Inflammatory macrophage treated with lipopolysaccharide for 1 hour (primary cell): ENCODE measurements at regions not wholly inside any gene's neighbourhood (a gene's known extent, or its start where the extent isn't known, plus 50 kb on each side); places are given as distances from the start of the nearest gene placed in this dataset.
"Not testable (repeated sequence)": the region's sequence is repeated elsewhere in the genome, so short reads cannot be mapped to it uniquely, and the experiment has no call there.

Experiments used
- DNase-seq, 2 donors: peaks; one replicate each; pipeline ENCODE4 v3.0.0-alpha.2; 2020 to 2022

- DNase-seq = no peak
Observed at GRCh38 chr5:127133071-127133470, 59.8 kb upstream of the C5orf63 start.

GRCh38 chr5:127136908-127137307, 63.6 kb upstream of the C5orf63 start:
- no peak for DNase-seq

GRCh38 chr5:127143722-127144121, 70.4 kb upstream of the C5orf63 start:
- no peak for DNase-seq

GRCh38 chr5:127153031-127153430, 79.7 kb upstream of the C5orf63 start:
- no peak for DNase-seq

- DNase-seq = no peak
Observed at GRCh38 chr5:127153521-127153920, 80.2 kb upstream of the C5orf63 start.

- DNase-seq = no peak
Observed at GRCh38 chr5:127163750-127164149, 90.4 kb upstream of the C5orf63 start.

GRCh38 chr5:127170918-127171600, 97.8 kb upstream of the C5orf63 start:
- no peak for DNase-seq

- no peak for DNase-seq
Observed at GRCh38 chr5:127176769-127177168, 103.5 kb upstream of the C5orf63 start.

- not testable (repeated sequence) for DNase-seq
Observed at GRCh38 chr5:127182631-127183030, 108.0 kb upstream of the MEGF10 start.

- DNase-seq = no peak
Observed at GRCh38 chr5:127183332-127183731, 107.3 kb upstream of the MEGF10 start.

- no peak for DNase-seq
Observed at GRCh38 chr5:127184851-127185250, 105.7 kb upstream of the MEGF10 start.

- DNase-seq = no peak
Observed at GRCh38 chr5:127186657-127187056, 103.9 kb upstream of the MEGF10 start.

GRCh38 chr5:127187706-127188105, 102.9 kb upstream of the MEGF10 start:
- no peak for DNase-seq

GRCh38 chr5:127192150-127192549, 98.4 kb upstream of the MEGF10 start:
- DNase-seq = no peak

GRCh38 chr5:127192836-127193338, 97.7 kb upstream of the MEGF10 start:
- DNase-seq = no peak

GRCh38 chr5:127196042-127196441, 94.6 kb upstream of the MEGF10 start:
- DNase-seq = no peak

- not testable (repeated sequence) for DNase-seq
Observed at GRCh38 chr5:127197402-127198167, 93.0 kb upstream of the MEGF10 start.

GRCh38 chr5:127202738-127203137, 87.9 kb upstream of the MEGF10 start:
- not testable (repeated sequence) for DNase-seq

- no peak for DNase-seq
Observed at GRCh38 chr5:127203818-127204217, 86.8 kb upstream of the MEGF10 start.

- no peak for DNase-seq
Observed at GRCh38 chr5:127205147-127205546, 85.4 kb upstream of the MEGF10 start.

- no peak for DNase-seq
Observed at GRCh38 chr5:127206320-127207113, 84.1 kb upstream of the MEGF10 start.

GRCh38 chr5:127210042-127210441, 80.6 kb upstream of the MEGF10 start:
- DNase-seq = no peak

- DNase-seq = no peak
Observed at GRCh38 chr5:127213231-127213630, 77.4 kb upstream of the MEGF10 start.
